Esophagus muscularis mucosa (tissue), 4 donors: ENCODE measurements at regions not wholly inside any gene's neighbourhood (a gene's known extent, or its start where the extent isn't known, plus 50 kb on each side); places are given as distances from the start of the nearest gene placed in this dataset.

Experiments used
- DNase-seq: peaks from one replicate; pipeline ENCODE4 v3.0.0-alpha.2; 2017; ENCODE audit errors: extremely low spot score
- H3K27ac ChIP-seq, 4 donors: fragments of 200-600 bp; sonication (generic); replicated peaks in 1 of 4; 1 replicate in 3 of 4; 2 replicates in 1 of 4; pipeline ENCODE4 v1.5.1; 2016 to 2019; ENCODE audit warnings: mild to moderate bottlenecking in 1 of 4
- H3K27me3 ChIP-seq, 4 donors: fragments of 200-600 bp; sonication (generic); one replicate each; pipeline versions ENCODE4 v1.5.1 to v1.6.0; 2016 to 2019
- H3K36me3 ChIP-seq, 4 donors: fragments of 200-600 bp; sonication (generic); one replicate each; pipeline ENCODE4 v1.5.1; 2016 to 2019
- H3K4me1 ChIP-seq, 4 donors: fragments of 200-600 bp; sonication (generic); one replicate each; pipeline ENCODE4 v1.5.1; 2016 to 2019
- H3K4me3 ChIP-seq, 4 donors: fragments of 200-600 bp; sonication (generic); 1 replicate in 2 of 4; 2 replicates in 2 of 4; pipeline ENCODE4 v1.5.1; 2016 to 2019; ENCODE audit warnings: mild to moderate bottlenecking in 4 of 4, moderate library complexity in 1 of 4
- H3K9me3 ChIP-seq, 4 donors: fragments of 200-600 bp; sonication (generic); 1 replicate in 3 of 4; 2 replicates in 1 of 4; pipeline ENCODE4 v1.5.1; 2016 to 2019
- CTCF ChIP-seq, 3 experiments: fragments of 200-600 bp in 2 of 3; fragments of 450-650 bp in 1 of 3; sonication (generic) in 2 of 3; IDR thresholded peaks; one replicate each; pipeline ENCODE4 v1.5.1; 2017 to 2019; ENCODE audit warnings: antibody characterized with exemption in 3 of 3, mild to moderate bottlenecking in 2 of 3, moderate library complexity in 1 of 3
- EP300 ChIP-seq: sonication (generic); formaldehyde crosslinking; IDR thresholded peaks from one replicate; pipeline ENCODE4 v1.6.1; 2017; ENCODE audit warnings: antibody characterized with exemption
- POLR2A ChIP-seq: fragments of 450-650 bp; IDR thresholded peaks from one replicate; pipeline ENCODE4 v1.6.1; 2017; ENCODE audit warnings: antibody characterized with exemption, moderate library complexity, mild to moderate bottlenecking, low read depth
- POLR2AphosphoS5 ChIP-seq, 2 donors: sonication (generic); formaldehyde crosslinking; IDR thresholded peaks; one replicate each; pipeline ENCODE4 v1.6.1; 2017; ENCODE audit warnings: antibody characterized with exemption in 2 of 2
- WGBS: methylation state at CpG from one replicate; pipeline ENCODE4 v1.1.5; 2018; 5-methylcytosine and 5-hydroxymethylcytosine counted together
- intact Hi-C: fragments of 100-400 bp; cut with DNase I; formaldehyde crosslinking; loops from one replicate; pipeline ENCODE4 v1.15.1; 2023

GRCh38 chr4:126475730-126476129 is 1157.0 kb upstream of the INTU start:
- intact Hi-C loops, result no loop called here
- no peak for DNase-seq
- Histone ChIP-seq H3K4me3 (no peak overlapping the region), H3K9me3 (peaks cover 0 to 9% (median 7%) of the 10 kb centered on the region in 4 donors), H3K36me3 (no peaks in the 10 kb centered on the region), H3K4me1 (no peaks in the 10 kb centered on the region), H3K27ac (no peak overlapping the region), H3K27me3 (no peaks in the 10 kb centered on the region)
- WGBS, result 87% methylated on average over 2 of the region's 2 CpGs
- TF ChIP-seq POLR2AphosphoS5 (IDR thresholded peaks at IDR 0.05) (no peak), CTCF (IDR thresholded peaks at IDR 0.05) (no peak), EP300 (no peak), POLR2A (no peak)

- TF ChIP-seq EP300 (no peak), POLR2AphosphoS5 (IDR thresholded peaks at IDR 0.05) (no peak), POLR2A (no peak), CTCF (IDR thresholded peaks at IDR 0.05) (no peak)
- Histone ChIP-seq H3K9me3 (peaks cover 0 to 8% (median 7%) of the 10 kb centered on the region in 4 donors), H3K27ac (no peak overlapping the region), H3K36me3 (no peaks in the 10 kb centered on the region), H3K27me3 (no peaks in the 10 kb centered on the region), H3K4me1 (no peaks in the 10 kb centered on the region), H3K4me3 (no peak overlapping the region)
- intact Hi-C loops, result no loop called here
- DNase-seq, result no peak
- WGBS, result 97% methylated on average over 7 of the region's 7 CpGs
Measured at GRCh38 chr4:126479709-126480108, 1153.0 kb upstream of the INTU start.

GRCh38 chr4:126482311-126482710 is 1150.4 kb upstream of the INTU start:
- no peaks in the 10 kb centered on the region for H3K36me3 ChIP-seq
- no peak for TF ChIP-seq POLR2A
- TF ChIP-seq POLR2AphosphoS5 (IDR thresholded peaks at IDR 0.05), result no peak
- no peak for TF ChIP-seq CTCF (IDR thresholded peaks at IDR 0.05)
- TF ChIP-seq EP300, result no peak
- H3K4me3 ChIP-seq, result no peak overlapping the region
- peaks cover 0 to 6% (median 0%) of the 10 kb centered on the region in 4 donors for H3K9me3 ChIP-seq
- no peak for DNase-seq
- no peaks in the 10 kb centered on the region for H3K4me1 ChIP-seq
- no peak overlapping the region for H3K27ac ChIP-seq
- intact Hi-C loops, result no loop called here
- H3K27me3 ChIP-seq, result no peaks in the 10 kb centered on the region

GRCh38 chr4:126486377-126486776 is 1146.4 kb upstream of the INTU start:
- intact Hi-C loops, result no loop called here
- TF ChIP-seq EP300, result no peak
- no peak for TF ChIP-seq CTCF (IDR thresholded peaks at IDR 0.05)
- no peak for TF ChIP-seq POLR2AphosphoS5 (IDR thresholded peaks at IDR 0.05)
- no peak for TF ChIP-seq POLR2A

GRCh38 chr4:126489826-126490463 is 1142.8 kb upstream of the INTU start:
- TF ChIP-seq EP300 (no peak), POLR2AphosphoS5 (IDR thresholded peaks at IDR 0.05) (no peak), POLR2A (no peak), CTCF (IDR thresholded peaks at IDR 0.05) (no peak)
- DNase-seq, result no peak
- no peak overlapping the region for H3K27ac ChIP-seq
- H3K9me3 ChIP-seq, result no peaks in the 10 kb centered on the region
- no peaks in the 10 kb centered on the region for H3K4me1 ChIP-seq
- no peaks in the 10 kb centered on the region for H3K27me3 ChIP-seq
- intact Hi-C loops, result no loop called here
- H3K4me3 ChIP-seq, result no peak overlapping the region
- no peaks in the 10 kb centered on the region for H3K36me3 ChIP-seq
- 92% methylated on average over 10 of the region's 33 CpGs for WGBS

More at GRCh38 chr4:126486377-126486776, 1146.4 kb upstream of the INTU start:
- Histone ChIP-seq H3K4me3 (no peak overlapping the region), H3K9me3 (no peaks in the 10 kb centered on the region), H3K27ac (no peak overlapping the region), H3K27me3 (no peaks in the 10 kb centered on the region), H3K4me1 (no peaks in the 10 kb centered on the region), H3K36me3 (no peaks in the 10 kb centered on the region)
- 47% methylated on average over 1 of the region's 1 CpG for WGBS
- no peak for DNase-seq
